HG02884 (cell line): ENCODE measurements at regions not wholly inside any gene's neighbourhood (a gene's known extent, or its start where the extent isn't known, plus 50 kb on each side); places are given as distances from the start of the nearest gene placed in this dataset.
"Not testable (repeated sequence)": the region's sequence is repeated elsewhere in the genome, so short reads cannot be mapped to it uniquely, and the experiment has no call there.

Source experiments
- ATAC-seq: cut with Tn5 transposase; IDR thresholded peaks from one replicate; pipeline ENCODE4 v1.9.1; 2021; ENCODE audit warnings: mild to moderate bottlenecking, moderate library complexity; ENCODE audit not compliant: unreplicated experiment

DNA sequence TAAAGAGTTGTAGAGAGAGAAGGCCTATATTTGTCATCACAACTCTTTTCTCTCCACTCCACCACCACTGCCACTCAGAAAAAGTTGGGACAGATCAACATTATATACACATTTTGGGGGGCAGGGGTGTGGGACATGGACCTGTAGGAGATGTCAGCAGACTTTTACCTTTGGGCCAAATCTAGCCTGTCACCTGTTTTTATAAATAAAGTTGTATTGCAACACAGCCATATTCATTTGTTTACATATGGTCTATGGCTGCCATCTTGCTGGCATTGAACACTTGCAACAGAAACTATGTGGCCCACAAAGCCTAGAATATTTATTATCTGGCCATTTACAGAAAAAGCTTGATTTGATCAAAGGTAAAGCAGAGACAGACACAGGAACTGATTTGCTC lies 250.7 kb downstream of the BTG1 start:
- no peak for ATAC-seq

- no peak for ATAC-seq
Measured at GRCh38 chr12:91893476-91893875, 252.2 kb downstream of the BTG1 start.

DNA sequence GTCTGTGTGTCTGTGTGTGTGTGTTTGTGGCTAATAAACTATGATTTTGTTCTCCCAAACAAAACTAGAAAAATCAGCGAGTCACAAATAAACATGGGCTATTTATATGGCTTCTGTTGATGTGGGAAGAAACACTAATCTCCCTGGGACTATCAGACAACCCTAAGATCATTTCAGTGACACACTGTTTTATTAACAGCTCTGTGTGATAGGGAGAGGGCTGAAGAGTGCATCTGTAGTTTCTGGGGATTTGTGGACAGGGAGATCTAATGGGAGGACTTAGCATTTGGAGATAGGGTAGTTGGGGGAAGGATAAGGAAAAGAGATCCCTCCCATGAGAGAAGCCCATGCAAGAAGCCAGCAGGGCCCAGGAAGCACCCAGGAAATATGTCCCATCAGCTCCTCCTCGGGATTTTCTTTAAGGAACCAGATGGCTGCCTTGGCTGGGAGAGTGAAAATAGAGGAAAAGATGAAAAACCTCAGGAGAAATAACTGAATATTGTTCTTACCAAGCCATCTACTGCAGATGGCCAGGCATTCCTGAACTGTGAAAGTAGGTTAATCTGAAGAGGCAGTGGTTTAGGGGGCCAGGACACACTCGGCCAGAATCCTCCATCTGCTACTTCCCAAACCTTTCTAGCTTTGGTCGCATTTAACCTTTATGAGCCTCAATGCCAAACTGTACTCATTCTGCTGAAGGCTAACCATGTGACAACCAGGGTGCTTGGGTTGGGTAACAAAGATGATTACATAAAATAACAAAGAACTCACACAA lies 253.4 kb downstream of the BTG1 start:
- no peak for ATAC-seq

- no peak for ATAC-seq
Measured at GRCh38 chr12:91890742-91891141, 254.9 kb downstream of the BTG1 start.

- ATAC-seq = no peak
Measured at GRCh38 chr12:91889910-91890309, 255.7 kb downstream of the BTG1 start.

DNA sequence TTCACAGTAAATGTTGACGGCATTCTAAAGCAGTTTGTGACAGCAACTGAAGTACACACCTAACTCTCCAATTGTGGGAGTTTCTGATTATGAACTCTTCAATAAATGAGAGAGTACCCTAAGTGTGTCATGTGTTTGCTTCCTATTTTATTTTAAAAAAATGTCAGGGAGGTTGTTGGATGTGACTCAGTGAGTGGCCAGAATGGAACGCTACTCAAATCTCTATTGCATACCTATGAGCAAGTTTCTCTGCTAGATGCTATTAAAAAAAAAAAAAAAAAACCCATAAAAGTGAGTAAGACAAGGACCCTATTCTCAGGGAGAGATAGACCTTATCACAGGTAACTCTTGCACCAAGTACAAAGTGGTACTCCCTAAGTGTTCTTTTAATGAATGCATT lies 256.6 kb downstream of the BTG1 start:
- ATAC-seq = no peak

DNA sequence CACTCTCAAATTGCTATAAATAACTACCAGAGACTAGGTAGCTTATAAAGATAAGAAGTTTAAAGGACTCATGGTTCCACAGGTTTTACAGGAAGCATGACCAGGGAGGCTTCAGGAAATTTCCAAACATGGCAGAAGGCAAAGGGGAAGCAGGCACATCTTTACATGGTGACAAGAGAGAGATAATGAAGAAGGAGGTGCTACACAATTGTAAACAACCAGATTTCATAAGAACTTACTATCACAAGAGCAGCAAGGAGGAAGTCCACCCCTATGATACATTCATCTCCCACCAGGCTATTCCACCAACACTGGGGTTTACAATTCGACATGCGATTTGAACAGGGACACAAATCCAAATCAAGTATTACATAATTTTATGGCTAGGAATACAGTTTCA lies 257.7 kb downstream of the BTG1 start:
- no peak for ATAC-seq

GRCh38 chr12:91885851-91886731 lies 259.6 kb downstream of the BTG1 start:
- ATAC-seq = no peak

GRCh38 chr12:91884230-91884629 lies 261.4 kb downstream of the BTG1 start:
- ATAC-seq = no peak

GRCh38 chr12:91883811-91884210 lies 261.8 kb downstream of the BTG1 start:
- ATAC-seq = no peak

- ATAC-seq = no peak
Measured at GRCh38 chr12:91882910-91883309, 262.7 kb downstream of the BTG1 start.

GRCh38 chr12:91880528-91880927 lies 265.1 kb downstream of the BTG1 start:
- no peak for ATAC-seq

DNA sequence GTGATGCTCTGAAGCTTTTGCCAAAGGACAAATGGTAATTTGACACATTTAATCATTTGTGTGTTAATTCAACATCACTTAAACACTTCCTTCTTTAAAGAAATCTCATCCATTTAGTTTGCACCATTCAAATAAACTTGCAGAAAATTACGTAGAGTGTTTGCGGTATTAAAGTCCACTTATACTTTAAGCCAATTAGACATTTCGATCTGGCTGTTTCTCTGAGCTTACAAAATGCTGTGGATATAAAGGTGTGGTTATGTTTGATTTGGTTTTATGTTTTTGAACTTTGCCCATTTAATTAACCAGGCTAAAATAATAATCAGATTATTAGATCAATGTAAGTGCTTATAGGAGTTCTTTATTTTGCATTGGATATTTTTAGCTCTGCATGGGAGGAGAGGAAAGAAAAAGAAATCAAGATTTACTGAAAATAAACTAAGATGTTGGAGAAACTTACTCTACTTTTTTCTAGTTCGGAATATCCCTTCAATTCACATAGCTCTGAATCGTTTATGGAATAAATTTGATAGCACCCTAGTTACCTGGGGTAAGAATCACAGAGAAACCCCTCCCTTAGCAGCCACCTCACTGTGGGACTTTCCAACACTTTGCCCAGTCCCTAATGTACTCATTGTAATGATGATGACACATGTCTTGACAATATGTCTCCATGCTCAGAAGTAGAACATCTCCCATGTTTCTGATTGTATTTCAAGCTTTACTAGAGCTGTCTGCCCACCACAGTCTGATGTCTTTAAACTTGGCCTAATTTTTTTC lies 268.0 kb downstream of the BTG1 start:
- no peak for ATAC-seq

- peak; percentile 87 for ATAC-seq
Measured at GRCh38 chr12:91877022-91877421, 268.6 kb downstream of the BTG1 start.

DNA sequence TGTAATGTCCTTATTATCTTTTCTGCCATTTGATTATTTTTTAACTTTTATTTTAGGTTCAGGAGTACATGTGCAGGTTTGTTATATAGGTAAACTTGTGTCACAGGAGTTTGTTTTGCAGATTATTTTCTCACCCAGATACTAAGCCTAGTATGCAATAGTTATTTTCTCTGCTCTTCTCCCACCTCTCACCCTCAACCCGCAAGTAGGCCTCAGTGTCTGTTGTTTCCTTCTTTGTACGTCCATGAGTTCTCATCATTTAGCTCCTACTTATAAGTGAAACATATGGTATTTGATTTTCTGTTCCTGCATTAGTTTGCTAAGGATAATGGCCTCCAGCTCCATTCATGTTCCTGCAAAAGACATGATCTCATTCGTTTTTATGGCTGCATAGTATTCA lies 270.0 kb downstream of the BTG1 start:
- ATAC-seq = not testable (repeated sequence)

DNA sequence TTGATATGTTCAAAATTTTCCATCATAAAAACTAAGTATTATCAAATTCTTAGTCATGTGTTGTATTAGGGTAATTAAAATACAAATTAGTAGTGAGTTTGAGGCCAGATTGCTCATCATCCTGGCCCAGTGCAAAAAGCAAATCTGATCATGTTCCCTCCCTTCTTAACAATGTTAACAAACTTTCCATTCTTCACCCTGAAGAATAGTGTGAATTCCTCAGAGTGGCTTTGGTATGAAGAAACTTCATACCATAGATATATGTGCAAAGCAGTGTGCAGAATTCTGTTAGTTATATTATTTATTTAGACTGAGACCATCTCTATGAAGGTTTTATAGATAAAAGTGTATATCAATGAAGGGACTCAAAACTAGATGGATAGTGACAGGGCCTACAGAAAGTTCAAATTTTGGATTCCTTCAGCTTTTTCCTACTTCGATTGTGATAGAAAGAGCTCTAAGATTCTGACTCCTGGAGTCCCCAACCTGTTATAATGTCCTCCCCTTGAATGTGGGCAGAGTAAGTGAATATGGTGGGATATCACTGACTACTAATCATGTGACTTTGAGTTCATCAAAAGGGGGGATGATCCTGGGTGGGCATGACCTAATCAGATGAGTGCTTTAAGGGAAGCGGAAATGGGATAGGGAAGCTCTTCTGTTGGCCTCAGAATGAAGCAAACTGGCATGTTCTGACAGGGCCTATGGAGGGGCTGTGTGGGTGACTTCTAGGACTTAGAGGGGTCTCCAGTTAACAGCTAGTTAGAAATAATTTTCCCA lies 271.4 kb downstream of the BTG1 start:
- ATAC-seq = no peak

DNA sequence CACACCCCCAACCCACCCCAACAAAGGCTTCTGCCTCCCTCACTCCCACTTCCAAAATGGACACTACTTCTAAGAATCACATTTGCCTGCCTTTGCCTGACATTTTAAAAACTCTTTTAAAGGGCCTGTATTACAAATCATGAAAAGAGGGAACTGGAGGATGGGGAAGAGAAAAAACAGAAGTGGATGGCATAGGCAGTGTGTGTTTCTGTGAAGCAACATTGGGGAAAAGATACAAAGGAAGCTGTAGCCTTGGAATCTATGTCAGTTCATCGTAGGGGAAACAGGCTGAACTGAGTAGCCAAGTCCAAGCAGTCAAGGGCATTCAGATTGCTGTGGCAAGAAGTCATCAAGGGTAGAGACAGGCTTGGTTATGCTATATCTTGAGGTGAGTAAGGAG lies 273.9 kb downstream of the BTG1 start:
- ATAC-seq = no peak

GRCh38 chr12:91870872-91871707 lies 274.6 kb downstream of the BTG1 start:
- no peak for ATAC-seq

DNA sequence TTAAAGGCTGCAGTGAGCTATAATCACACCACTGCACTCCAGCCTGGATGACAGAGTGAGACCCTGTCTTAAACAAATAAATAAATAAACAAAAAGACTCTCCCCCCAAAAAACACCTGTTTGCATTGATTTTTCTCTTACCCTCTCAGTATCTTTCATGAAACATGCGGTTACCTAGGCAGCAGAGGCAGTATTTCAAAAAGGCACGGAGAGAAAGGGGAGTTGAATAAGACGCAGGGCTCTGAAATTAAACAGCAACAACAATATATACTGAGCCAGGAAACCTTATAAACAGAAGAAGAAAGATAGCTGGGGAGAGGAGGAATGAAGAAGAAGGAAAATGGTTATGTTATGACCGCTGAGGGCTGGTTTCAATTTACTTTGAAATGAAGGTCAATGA lies 277.6 kb downstream of the BTG1 start:
- ATAC-seq = no peak

DNA sequence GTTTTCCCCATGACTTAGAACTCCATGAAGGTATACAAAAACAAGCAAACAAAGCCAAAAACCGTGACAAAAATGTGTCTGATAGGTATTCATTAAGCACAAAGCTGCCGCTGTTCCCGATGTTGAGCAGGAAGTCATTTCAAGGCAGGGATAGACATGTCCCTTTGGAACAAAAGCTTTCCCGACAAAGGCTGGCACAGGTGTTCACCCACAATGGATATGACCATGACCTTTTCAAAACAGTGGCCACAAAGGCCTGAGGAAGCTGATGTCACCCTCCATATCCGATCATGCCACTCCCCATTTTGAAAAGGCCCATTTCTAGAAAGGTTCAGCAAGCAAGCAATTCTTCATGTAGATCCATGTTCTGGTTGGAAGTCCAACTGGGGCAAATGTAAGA lies 279.1 kb downstream of the BTG1 start:
- ATAC-seq = no peak
